HG03175 (cell line): ENCODE measurements at regions not wholly inside any gene's neighbourhood (a gene's known extent, or its start where the extent isn't known, plus 50 kb on each side); places are given as distances from the start of the nearest gene placed in this dataset.
A peak's percentile ranks its signal among the peaks of the same experiment; 100 is the strongest.

Experiments
- ATAC-seq: cut with Tn5 transposase; IDR thresholded peaks from one replicate; pipeline ENCODE4 v1.9.1; 2021; ENCODE audit warnings: mild to moderate bottlenecking, moderate library complexity; ENCODE audit not compliant: unreplicated experiment

GRCh38 chr18:46343456-46343855 is 239.3 kb downstream of the HAUS1 start:
- ATAC-seq = no peak

DNA sequence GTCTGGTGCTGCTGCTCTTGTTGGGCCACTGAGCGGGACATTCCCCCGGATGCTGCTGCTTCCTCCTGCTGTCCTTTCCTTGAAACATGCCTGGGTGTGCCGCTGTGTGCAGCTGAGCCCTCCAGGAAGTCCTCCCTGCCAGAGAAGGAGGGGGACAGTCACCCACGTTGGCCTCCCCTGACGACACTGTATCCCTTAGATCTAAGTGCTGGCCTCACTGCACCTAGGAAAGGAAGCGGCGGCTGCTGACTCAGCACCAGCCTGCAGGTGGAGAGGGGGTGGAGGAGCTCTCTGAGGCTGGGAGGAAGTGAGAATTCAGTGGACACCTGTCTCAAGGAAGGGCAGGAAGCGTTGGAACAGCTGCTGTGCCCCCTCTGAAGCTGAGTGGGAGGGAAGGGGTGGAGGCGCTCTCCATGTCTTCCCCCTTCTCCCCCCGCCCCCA is 239.8 kb downstream of the HAUS1 start:
- peak; percentile 80 for ATAC-seq

- no peak for ATAC-seq
These were observed 240.4 kb downstream of the HAUS1 start for GRCh38 chr18:46344416-46345180.

DNA sequence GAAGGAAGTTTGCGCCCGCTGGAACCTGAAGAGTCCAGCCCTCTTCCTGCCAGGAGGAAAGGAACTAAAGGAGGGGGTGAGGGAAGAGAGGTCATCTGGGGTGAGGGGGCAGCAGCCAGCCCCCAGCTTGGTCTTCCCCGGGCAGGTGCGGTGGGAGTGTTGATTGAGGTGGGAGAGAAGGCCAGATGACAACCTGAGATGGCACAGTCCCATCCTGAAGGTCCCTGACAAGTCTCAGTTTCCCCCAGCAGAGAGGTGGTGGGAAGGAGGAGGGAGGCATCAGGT is 240.9 kb downstream of the HAUS1 start:
- ATAC-seq = no peak

DNA sequence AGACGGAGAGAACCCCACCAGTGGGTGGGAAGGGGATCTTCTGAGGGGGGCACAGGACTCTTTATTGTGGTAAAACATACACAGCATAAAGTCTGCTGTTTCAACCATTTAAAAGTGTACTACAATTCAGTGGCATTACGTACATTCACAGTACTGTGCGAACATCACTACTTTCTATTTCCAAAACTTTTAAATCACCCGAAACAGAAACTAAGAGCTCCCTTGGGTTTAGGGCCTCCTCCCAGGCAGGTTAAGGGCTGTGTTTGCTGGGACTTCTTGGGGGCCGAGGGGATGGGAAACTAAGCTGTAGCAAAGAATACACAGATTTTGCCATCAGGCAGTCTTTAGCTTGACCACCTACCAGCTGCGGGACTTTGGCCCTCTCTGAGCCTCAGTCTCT is 242.0 kb downstream of the HAUS1 start:
- ATAC-seq = no peak

GRCh38 chr18:46346896-46347630 is 242.9 kb downstream of the HAUS1 start:
- no peak for ATAC-seq

GRCh38 chr18:46350598-46351159 is 246.5 kb downstream of the HAUS1 start:
- ATAC-seq = no peak

GRCh38 chr18:46352520-46353250 is 248.5 kb downstream of the HAUS1 start:
- no peak for ATAC-seq

- no peak for ATAC-seq
These were observed 249.3 kb downstream of the HAUS1 start for GRCh38 chr18:46353460-46353859.

- ATAC-seq = no peak
These were observed 252.3 kb downstream of the HAUS1 start for GRCh38 chr18:46356278-46357033.

GRCh38 chr18:46360102-46360699 is 256.0 kb downstream of the HAUS1 start:
- ATAC-seq = no peak

- no peak for ATAC-seq
These were observed 256.7 kb downstream of the HAUS1 start for GRCh38 chr18:46360866-46361265.

DNA sequence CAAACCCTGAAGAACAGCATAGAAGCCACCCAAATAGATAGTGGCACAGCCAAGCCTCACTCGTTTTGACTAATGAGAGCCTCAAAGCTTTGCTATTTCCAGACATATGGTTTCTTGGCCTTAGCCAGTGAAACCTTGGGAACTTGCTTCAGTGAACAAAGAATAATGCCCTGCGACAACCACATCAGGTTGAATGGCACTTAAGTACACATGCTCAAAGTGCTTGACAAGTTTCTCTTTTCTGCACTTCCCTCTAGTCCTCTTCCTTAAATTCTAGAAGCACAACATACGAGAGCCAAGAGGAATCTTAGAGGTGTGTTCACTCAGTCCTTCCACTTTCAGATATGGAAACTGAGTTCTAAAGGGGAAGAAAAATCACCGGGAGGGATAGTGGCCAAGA is 258.3 kb downstream of the HAUS1 start:
- ATAC-seq = no peak

GRCh38 chr18:46364048-46364447 is 259.9 kb downstream of the HAUS1 start:
- ATAC-seq = no peak

GRCh38 chr18:46366201-46366600 is 262.0 kb downstream of the HAUS1 start:
- ATAC-seq = no peak

DNA sequence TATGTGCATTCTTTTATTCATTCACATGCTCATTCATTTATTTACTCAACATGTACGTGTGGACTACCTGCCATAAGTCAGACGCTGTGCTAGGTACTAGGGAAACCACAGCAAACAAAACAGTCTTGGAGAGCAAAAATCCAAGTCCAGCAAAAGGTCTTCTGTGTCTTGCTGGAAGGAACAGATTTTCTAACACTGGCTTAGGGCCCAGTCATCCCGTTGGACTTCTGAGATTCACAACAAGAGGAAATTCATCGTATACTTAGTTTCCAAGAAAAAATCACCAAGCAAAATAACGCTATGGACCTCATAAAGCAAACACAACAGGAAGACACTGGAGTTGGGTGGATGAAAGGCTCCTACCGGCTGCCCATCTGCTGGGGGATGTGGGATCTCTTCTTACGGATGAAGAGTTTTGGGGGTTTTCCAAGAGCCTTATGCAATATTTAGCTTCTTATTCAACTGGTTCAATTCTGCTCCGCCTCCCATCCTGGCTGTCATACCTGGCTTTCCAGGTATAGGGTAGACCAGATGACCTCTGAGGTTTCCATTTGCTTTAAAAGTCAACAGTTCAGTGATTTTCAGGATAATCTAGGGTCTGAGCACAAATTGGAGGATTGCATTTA is 262.7 kb downstream of the HAUS1 start:
- no peak for ATAC-seq

DNA sequence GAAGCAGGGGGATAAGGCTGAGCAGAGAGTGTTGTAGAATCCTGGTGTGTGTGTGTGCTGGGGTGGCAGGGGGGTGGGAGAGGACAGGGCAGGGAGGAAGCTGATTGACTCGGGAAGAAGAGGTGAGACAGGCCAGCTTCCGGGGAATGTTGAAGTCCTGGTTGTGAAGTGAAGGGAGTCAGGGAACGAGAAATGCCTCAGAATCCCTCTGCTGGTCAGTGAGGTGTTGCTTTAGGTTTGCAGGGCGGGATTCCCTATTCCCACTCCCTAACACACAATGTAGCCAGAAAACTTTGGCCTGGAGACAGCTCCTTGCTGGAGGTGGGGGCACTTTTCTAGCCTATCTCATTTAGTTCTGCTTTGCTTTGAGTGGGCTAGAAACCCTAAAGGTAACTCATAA is 265.1 kb downstream of the HAUS1 start:
- no peak for ATAC-seq

GRCh38 chr18:46370898-46371297 is 266.7 kb downstream of the HAUS1 start:
- no peak for ATAC-seq

DNA sequence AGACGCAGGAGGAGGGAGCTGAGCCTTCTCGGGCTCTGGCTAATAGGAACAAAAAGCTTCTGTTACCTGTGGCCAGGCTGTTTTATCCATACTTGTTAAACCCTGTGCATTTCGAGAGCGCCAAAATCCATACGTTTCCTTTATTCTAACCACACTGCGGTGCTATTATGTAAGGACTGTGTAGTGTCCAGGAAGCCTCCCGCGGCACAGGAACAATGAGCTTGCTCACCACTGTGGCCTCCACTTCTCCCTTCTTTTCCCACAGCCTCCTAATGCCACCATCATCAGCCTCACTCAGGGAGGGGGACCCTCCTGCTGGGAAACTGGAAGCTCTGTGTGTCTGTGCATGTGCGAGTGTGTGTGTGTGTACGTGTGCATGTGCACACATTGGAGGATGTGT is 268.5 kb downstream of the HAUS1 start:
- ATAC-seq = no peak

DNA sequence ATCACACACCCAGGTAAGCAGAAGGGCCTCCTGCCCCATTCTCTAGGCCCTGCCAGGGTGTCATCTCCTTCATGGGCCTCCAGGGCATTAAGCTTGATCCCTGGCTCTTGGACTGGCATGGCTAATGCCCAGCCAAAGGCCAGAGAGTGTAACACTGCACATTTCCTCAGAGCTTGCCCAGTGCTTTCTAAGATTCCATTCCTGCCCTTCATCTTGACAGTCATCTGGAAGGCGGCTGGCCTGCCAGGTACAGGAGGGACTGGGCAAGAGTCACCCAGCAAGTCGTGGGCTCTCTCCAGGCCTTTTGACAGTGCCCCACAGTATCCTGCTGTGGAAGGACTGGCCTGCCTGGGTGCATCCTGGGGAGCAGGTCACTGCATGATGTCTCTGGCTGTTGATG is 268.9 kb downstream of the HAUS1 start:
- no peak for ATAC-seq
